GM12878 (cell line): ENCODE measurements at regions not wholly inside any gene's neighbourhood (a gene's known extent, or its start where the extent isn't known, plus 50 kb on each side); places are given as distances from the start of the nearest gene placed in this dataset.
"Not testable (repeated sequence)": the region's sequence is repeated elsewhere in the genome, so short reads cannot be mapped to it uniquely, and the experiment has no call there.

ENCODE experiments used
- CEBPB ChIP-seq, 2 experiments: fragments of 150-350 bp in 1 of 2; IDR thresholded peaks; 2 replicates each; pipeline ENCODE4 v1.6.1; 2012 to 2014; ENCODE audit warnings: low read depth in 2 of 2, low read length in 2 of 2, borderline replicate concordance in 1 of 2, inconsistent platforms in 1 of 2
- FOXK2 ChIP-seq: fragments of 450-650 bp; IDR thresholded peaks from 2 replicates; pipeline ENCODE4 v1.6.1; 2017; ENCODE audit warnings: mild to moderate bottlenecking, moderate library complexity
- HDAC2 ChIP-seq: fragments of 200-600 bp; sonication (generic); IDR thresholded peaks from 2 replicates; pipeline ENCODE4 v1.6.1; 2017
- KDM1A ChIP-seq: fragments of 200-600 bp; sonication (generic); IDR thresholded peaks from 2 replicates; pipeline ENCODE4 v1.6.1; 2016; ENCODE audit warnings: borderline replicate concordance
- POLR2A ChIP-seq: IDR thresholded peaks from 2 replicates; pipeline ENCODE4 v1.6.1; 2011; ENCODE audit warnings: low read depth, mild to moderate bottlenecking, low read length
- RAD21 ChIP-seq: IDR thresholded peaks from 2 replicates; pipeline ENCODE4 v1.6.1; 2011; ENCODE audit warnings: mild to moderate bottlenecking, low read depth, low read length, moderate library complexity; ENCODE audit not compliant: insufficient read depth
- SMC3 ChIP-seq: IDR thresholded peaks from 2 replicates; pipeline ENCODE4 v1.6.1; 2011; ENCODE audit warnings: low read length, improper control_type of control experiment, borderline replicate concordance
- TCF12 ChIP-seq: IDR thresholded peaks from 2 replicates; pipeline ENCODE4 v1.6.1; 2011; ENCODE audit warnings: low read depth, mild to moderate bottlenecking, low read length
- TF ChIP-seq, protein P1 (sequence below), 3 experiments: IDR thresholded peaks in 2 of 3; conservative IDR thresholded peaks in 1 of 3; 2 replicates each; pipeline ENCODE4 v1.5.1; 2011; ENCODE audit warnings: low read depth in 3 of 3, low read length in 3 of 3, mild to moderate bottlenecking in 3 of 3, control low read depth in 2 of 3, moderate library complexity in 2 of 3, inconsistent platforms in 1 of 3, mixed read lengths in 1 of 3; ENCODE audit not compliant: control insufficient read depth in 2 of 3, insufficient read depth in 1 of 3; ENCODE audit errors: extremely low read depth in 1 of 3
- TF ChIP-seq, protein P2 (sequence below): IDR thresholded peaks from 2 replicates; pipeline ENCODE4 v1.6.1; 2012; ENCODE audit warnings: mild to moderate bottlenecking, low read depth, low read length
- TF ChIP-seq, protein P3 (sequence below): IDR thresholded peaks from 2 replicates; pipeline ENCODE4 v1.6.1; 2012; ENCODE audit warnings: low read depth, low read length, improper control_type of control experiment

DNA sequence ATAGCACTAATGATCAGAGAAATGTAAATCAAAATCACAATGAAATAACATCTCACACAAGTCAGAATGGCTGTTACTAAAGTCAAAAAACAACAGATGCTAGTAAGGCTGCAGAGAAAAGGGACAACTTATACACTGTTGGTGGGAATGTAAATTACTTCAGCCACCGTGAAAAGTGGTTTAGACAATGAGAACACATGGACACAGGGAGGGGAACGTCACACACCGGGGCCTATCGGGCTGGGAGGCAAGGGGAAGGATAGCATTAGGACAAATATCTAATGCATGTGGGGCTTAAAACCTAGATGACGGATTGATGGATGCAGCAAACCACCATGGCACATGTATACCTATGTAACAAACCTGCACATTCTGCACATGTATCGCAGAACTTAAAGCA is 602.0 kb downstream of the SATB2 start:
- TF ChIP-seq, protein P1, sequence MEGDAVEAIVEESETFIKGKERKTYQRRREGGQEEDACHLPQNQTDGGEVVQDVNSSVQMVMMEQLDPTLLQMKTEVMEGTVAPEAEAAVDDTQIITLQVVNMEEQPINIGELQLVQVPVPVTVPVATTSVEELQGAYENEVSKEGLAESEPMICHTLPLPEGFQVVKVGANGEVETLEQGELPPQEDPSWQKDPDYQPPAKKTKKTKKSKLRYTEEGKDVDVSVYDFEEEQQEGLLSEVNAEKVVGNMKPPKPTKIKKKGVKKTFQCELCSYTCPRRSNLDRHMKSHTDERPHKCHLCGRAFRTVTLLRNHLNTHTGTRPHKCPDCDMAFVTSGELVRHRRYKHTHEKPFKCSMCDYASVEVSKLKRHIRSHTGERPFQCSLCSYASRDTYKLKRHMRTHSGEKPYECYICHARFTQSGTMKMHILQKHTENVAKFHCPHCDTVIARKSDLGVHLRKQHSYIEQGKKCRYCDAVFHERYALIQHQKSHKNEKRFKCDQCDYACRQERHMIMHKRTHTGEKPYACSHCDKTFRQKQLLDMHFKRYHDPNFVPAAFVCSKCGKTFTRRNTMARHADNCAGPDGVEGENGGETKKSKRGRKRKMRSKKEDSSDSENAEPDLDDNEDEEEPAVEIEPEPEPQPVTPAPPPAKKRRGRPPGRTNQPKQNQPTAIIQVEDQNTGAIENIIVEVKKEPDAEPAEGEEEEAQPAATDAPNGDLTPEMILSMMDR (IDR thresholded peaks at IDR 0.05 in 2 of 3, conservative IDR thresholded peaks at IDR 0.05 in 1 of 3; ENCODE audit: control insufficient read depth in 2 of 3, extremely low read depth in 1 of 3, insufficient read depth in 1 of 3, low read depth in 3 of 3, low read length in 3 of 3), result not testable (repeated sequence)
- TF ChIP-seq SMC3; RAD21; POLR2A; FOXK2; CEBPB (IDR thresholded peaks at IDR 0.05; ENCODE audit: borderline replicate concordance in 1 of 2, low read depth in 2 of 2, low read length in 2 of 2); KDM1A; HDAC2; TCF12: not testable (repeated sequence)
- TF ChIP-seq, protein P2, sequence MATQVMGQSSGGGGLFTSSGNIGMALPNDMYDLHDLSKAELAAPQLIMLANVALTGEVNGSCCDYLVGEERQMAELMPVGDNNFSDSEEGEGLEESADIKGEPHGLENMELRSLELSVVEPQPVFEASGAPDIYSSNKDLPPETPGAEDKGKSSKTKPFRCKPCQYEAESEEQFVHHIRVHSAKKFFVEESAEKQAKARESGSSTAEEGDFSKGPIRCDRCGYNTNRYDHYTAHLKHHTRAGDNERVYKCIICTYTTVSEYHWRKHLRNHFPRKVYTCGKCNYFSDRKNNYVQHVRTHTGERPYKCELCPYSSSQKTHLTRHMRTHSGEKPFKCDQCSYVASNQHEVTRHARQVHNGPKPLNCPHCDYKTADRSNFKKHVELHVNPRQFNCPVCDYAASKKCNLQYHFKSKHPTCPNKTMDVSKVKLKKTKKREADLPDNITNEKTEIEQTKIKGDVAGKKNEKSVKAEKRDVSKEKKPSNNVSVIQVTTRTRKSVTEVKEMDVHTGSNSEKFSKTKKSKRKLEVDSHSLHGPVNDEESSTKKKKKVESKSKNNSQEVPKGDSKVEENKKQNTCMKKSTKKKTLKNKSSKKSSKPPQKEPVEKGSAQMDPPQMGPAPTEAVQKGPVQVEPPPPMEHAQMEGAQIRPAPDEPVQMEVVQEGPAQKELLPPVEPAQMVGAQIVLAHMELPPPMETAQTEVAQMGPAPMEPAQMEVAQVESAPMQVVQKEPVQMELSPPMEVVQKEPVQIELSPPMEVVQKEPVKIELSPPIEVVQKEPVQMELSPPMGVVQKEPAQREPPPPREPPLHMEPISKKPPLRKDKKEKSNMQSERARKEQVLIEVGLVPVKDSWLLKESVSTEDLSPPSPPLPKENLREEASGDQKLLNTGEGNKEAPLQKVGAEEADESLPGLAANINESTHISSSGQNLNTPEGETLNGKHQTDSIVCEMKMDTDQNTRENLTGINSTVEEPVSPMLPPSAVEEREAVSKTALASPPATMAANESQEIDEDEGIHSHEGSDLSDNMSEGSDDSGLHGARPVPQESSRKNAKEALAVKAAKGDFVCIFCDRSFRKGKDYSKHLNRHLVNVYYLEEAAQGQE, result not testable (repeated sequence)
- TF ChIP-seq, protein P3, sequence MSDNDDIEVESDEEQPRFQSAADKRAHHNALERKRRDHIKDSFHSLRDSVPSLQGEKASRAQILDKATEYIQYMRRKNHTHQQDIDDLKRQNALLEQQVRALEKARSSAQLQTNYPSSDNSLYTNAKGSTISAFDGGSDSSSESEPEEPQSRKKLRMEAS, result not testable (repeated sequence)
